HCT116 (cell line): ENCODE measurements at regions not wholly inside any gene's neighbourhood (a gene's known extent, or its start where the extent isn't known, plus 50 kb on each side); places are given as distances from the start of the nearest gene placed in this dataset.

ENCODE experiments used
- ATAC-seq: fragments of 200-7000 bp; cut with Tn5 transposase; 2 replicates; pipeline ENCODE4 v1.9.1; 2020; ENCODE audit warnings: mild to moderate bottlenecking, moderate library complexity
- BruUV-seq: library from RNA; stranded (reverse); fragments of 400-500 nt; replicated peaks from 2 replicates; lab custom pipeline; 2021; lab: Mats Ljungman, UMichigan
- CTCF ChIA-PET: fragments of 300-600 bp; sonication (Branson Sonifier 250); formaldehyde crosslinking; loops from one replicate; lab custom pipeline; 2021; ENCODE audit warnings: antibody characterized with exemption; lab: Charles Lee
- POLR2A ChIA-PET: fragments of 300-600, 350-600 bp; sonication (Branson Sonifier 250); formaldehyde crosslinking; loops from one replicate; lab custom pipeline; 2021; ENCODE audit warnings: antibody characterized with exemption; lab: Charles Lee
- RAD21 ChIA-PET, 2 experiments: fragments of 300-600 bp; sonication (Branson Sonifier 250); formaldehyde crosslinking; loops; one replicate each; lab custom pipeline; 2023; ENCODE audit warnings: low total read pairs in 2 of 2; ENCODE audit not compliant: uncharacterized antibody in 2 of 2, unreplicated experiment in 2 of 2, low non-redundant PET in 1 of 2; lab: Charles Lee
- DNase-seq: peaks from one replicate; pipeline ENCODE4 v3.0.0-alpha.2; 2010; ENCODE audit warnings: low read depth, low spot score
- H2AFZ ChIP-seq: fragments of 200-600 bp; shearing (Covaris generic), sonication (generic); 2 replicates; pipeline ENCODE4 v1.6.1; 2017; ENCODE audit warnings: low read depth, mixed run types, mixed read lengths, antibody characterized with exemption, low read length; ENCODE audit not compliant: poor library complexity, severe bottlenecking
- H3K27ac ChIP-seq: 2 replicates; pipeline ENCODE4 v1.5.1; 2012; ENCODE audit warnings: low read depth, low read length
- H3K27me3 ChIP-seq: fragments of 200-600 bp; sonication (generic); 2 replicates; pipeline ENCODE4 v1.6.1; 2016; ENCODE audit warnings: mixed run types, low read length, mixed read lengths; ENCODE audit not compliant: insufficient read depth
- H3K36me3 ChIP-seq, 2 experiments: fragments of 200-500 bp in 1 of 2; fragments of 200-600 bp in 1 of 2; sonication (Bioruptor generic) in 1 of 2; sonication (generic) in 1 of 2; 2 replicates each; pipeline versions ENCODE4 v1.5.1 to v1.6.1; 2014 to 2016; ENCODE audit warnings: low read length in 2 of 2, inconsistent platforms in 1 of 2, mixed read lengths in 1 of 2, mixed run types in 1 of 2; ENCODE audit not compliant: insufficient read depth in 2 of 2, control insufficient read depth in 1 of 2
- H3K4me1 ChIP-seq, 2 experiments: fragments of 200-600 bp in 1 of 2; sonication (generic) in 1 of 2; 2 replicates each; pipeline versions ENCODE4 v1.5.1 to v1.6.1; 2012 to 2017; ENCODE audit warnings: low read length in 2 of 2, inconsistent platforms in 1 of 2, mild to moderate bottlenecking in 1 of 2, mixed read lengths in 1 of 2, mixed run types in 1 of 2, moderate library complexity in 1 of 2; ENCODE audit not compliant: insufficient read depth in 2 of 2, control insufficient read depth in 1 of 2
- H3K4me2 ChIP-seq: fragments of 200-600 bp; sonication (generic); 2 replicates; pipeline ENCODE4 v1.6.1; 2017; ENCODE audit warnings: mixed run types, low read length, mixed read lengths
- H3K4me3 ChIP-seq, 2 experiments: fragments of 200-600 bp in 1 of 2; sonication (generic) in 1 of 2; replicated peaks in 1 of 2; 2 replicates each; pipeline ENCODE4 v1.5.1; 2011 to 2016; ENCODE audit warnings: low read length in 2 of 2, control low read depth in 1 of 2, low read depth in 1 of 2, mild to moderate bottlenecking in 1 of 2, mixed read lengths in 1 of 2, mixed run types in 1 of 2
- H3K79me2 ChIP-seq: fragments of 200-600 bp; sonication (generic); 2 replicates; pipeline ENCODE4 v1.6.1; 2017; ENCODE audit warnings: mild to moderate bottlenecking, mixed run types, low read length, moderate library complexity, mixed read lengths; ENCODE audit not compliant: insufficient read depth
- H3K9ac ChIP-seq: fragments of 200-600 bp; sonication (generic); 2 replicates; pipeline ENCODE4 v1.6.1; 2016; ENCODE audit warnings: low read length, mixed read lengths
- H3K9me2 ChIP-seq: fragments of 200-600 bp; sonication (generic), shearing (Covaris generic); 2 replicates; pipeline ENCODE4 v1.6.1; 2017; ENCODE audit warnings: mixed run types, mild to moderate bottlenecking, moderate library complexity; ENCODE audit not compliant: insufficient read depth
- H3K9me3 ChIP-seq, 2 experiments: fragments of 200-500 bp in 1 of 2; fragments of 200-600 bp in 1 of 2; sonication (Bioruptor generic) in 1 of 2; sonication (generic) in 1 of 2; 2 replicates each; pipeline ENCODE4 v1.6.1; 2014 to 2017; ENCODE audit warnings: low read length in 2 of 2, mixed read lengths in 2 of 2, inconsistent platforms in 1 of 2, low read depth in 1 of 2, mild to moderate bottlenecking in 1 of 2, mixed run types in 1 of 2, moderate library complexity in 1 of 2; ENCODE audit not compliant: control insufficient read depth in 1 of 2, insufficient read depth in 1 of 2
- H4K20me1 ChIP-seq: fragments of 200-600 bp; sonication (generic), shearing (Covaris generic); 2 replicates; pipeline ENCODE4 v1.6.1; 2017; ENCODE audit warnings: mixed run types, mild to moderate bottlenecking, moderate library complexity; ENCODE audit not compliant: insufficient read depth
- ATF3 ChIP-seq: IDR thresholded peaks from 2 replicates; pipeline ENCODE4 v1.6.1; 2012
- CBX3 ChIP-seq: IDR thresholded peaks from 2 replicates; pipeline ENCODE4 v1.6.1; 2012; ENCODE audit warnings: low read depth
- ELF1 ChIP-seq: IDR thresholded peaks from 2 replicates; pipeline ENCODE4 v1.6.1; 2012; ENCODE audit warnings: low read depth, borderline replicate concordance
- MAX ChIP-seq: IDR thresholded peaks from 2 replicates; pipeline ENCODE4 v1.6.1; 2012
- POLR2A ChIP-seq: IDR thresholded peaks from 2 replicates; pipeline ENCODE4 v1.7.0; 2011; ENCODE audit warnings: borderline replicate concordance; ENCODE audit not compliant: insufficient read depth, insufficient read length; ENCODE audit errors: extremely low read depth
- RAD21 ChIP-seq: IDR thresholded peaks from 2 replicates; pipeline ENCODE4 v1.6.1; 2012; ENCODE audit warnings: low read depth, mild to moderate bottlenecking
- REST ChIP-seq: IDR thresholded peaks from 2 replicates; pipeline ENCODE4 v1.6.1; 2012; ENCODE audit warnings: low read depth
- SIN3A ChIP-seq: IDR thresholded peaks from 2 replicates; pipeline ENCODE4 v1.6.1; 2012; ENCODE audit warnings: low read depth
- SP1 ChIP-seq: IDR thresholded peaks from 2 replicates; pipeline ENCODE4 v1.6.1; 2012; ENCODE audit warnings: low read depth
- TCF7L2 ChIP-seq: IDR thresholded peaks from 2 replicates; pipeline ENCODE4 v1.7.0; 2011; ENCODE audit warnings: borderline replicate concordance, inconsistent platforms; ENCODE audit not compliant: insufficient read depth, insufficient read length; ENCODE audit errors: extremely low read depth
- YY1 ChIP-seq: IDR thresholded peaks from 2 replicates; pipeline ENCODE4 v1.6.1; 2011; ENCODE audit warnings: low read length, low read depth, moderate library complexity, mild to moderate bottlenecking; ENCODE audit not compliant: insufficient replicate concordance; ENCODE audit errors: extremely low read depth
- ZBTB33 ChIP-seq: IDR thresholded peaks from 2 replicates; pipeline ENCODE4 v1.6.1; 2011; ENCODE audit warnings: mild to moderate bottlenecking, low read length, moderate library complexity; ENCODE audit not compliant: insufficient replicate concordance; ENCODE audit errors: extremely low read depth
- ZFX ChIP-seq: fragments of 450-650 bp; IDR thresholded peaks from 2 replicates; pipeline ENCODE4 v1.6.1; 2017
- intact Hi-C: fragments of 100-400 bp; cut with micrococcal nuclease; formaldehyde crosslinking; loops from 2 replicates; pipeline ENCODE4 v1.10.0; 2022

- no peak for ATAC-seq
- no peaks in the 10 kb centered on the region for H4K20me1 ChIP-seq
- H3K27ac ChIP-seq = no peak overlapping the region
- H3K4me3 ChIP-seq = no peak overlapping the region
- intact Hi-C loops = no loop called here
- no peaks in the 10 kb centered on the region for H3K27me3 ChIP-seq
- ChIA-PET CTCF (no interaction called here), POLR2A (no interaction called here), RAD21 (no interaction called here)
- no peaks in the 10 kb centered on the region for H3K79me2 ChIP-seq
- no peaks in the 10 kb centered on the region for H3K36me3 ChIP-seq
- no peaks in the 10 kb centered on the region for H3K4me1 ChIP-seq
- H2AFZ ChIP-seq = no peak overlapping the region
- H3K9ac ChIP-seq = no peak overlapping the region
- TF ChIP-seq CBX3 (no peak), TCF7L2 (no peak), ATF3 (no peak), SIN3A (no peak), MAX (no peak), SP1 (no peak), POLR2A (no peak), ELF1 (no peak), RAD21 (no peak), ZFX (no peak), ZBTB33 (no peak), YY1 (no peak), REST (no peak)
- no TSS peak for BruUV-seq
- no peaks in the 10 kb centered on the region for H3K9me2 ChIP-seq
- H3K9me3 ChIP-seq = peaks cover 0 to 11% of the 10 kb centered on the region in 2 experiments; a peak in 1 of 4 replicates
- no peak for DNase-seq
- no peak overlapping the region for H3K4me2 ChIP-seq
Observed at GRCh38 chr13:59343993-59344822, 819.5 kb downstream of the DIAPH3 start.
